Esophagus squamous epithelium (tissue), 4 donors: ENCODE measurements at regions not wholly inside any gene's neighbourhood (a gene's known extent, or its start where the extent isn't known, plus 50 kb on each side); places are given as distances from the start of the nearest gene placed in this dataset.

Source experiments
- POLR2A ChIP-seq, 4 donors: fragments of 450-650 bp; IDR thresholded peaks; one replicate each; pipeline ENCODE4 v1.6.1; 2017; ENCODE audit warnings: antibody characterized with exemption in 4 of 4, mild to moderate bottlenecking in 4 of 4, moderate library complexity in 3 of 4
- TF ChIP-seq, protein P1 (sequence below), 6 experiments: fragments of 450-650 bp in 4 of 6; fragments of 200-600 bp in 2 of 6; sonication (generic) in 2 of 6; IDR thresholded peaks; one replicate each; pipeline ENCODE4 v1.5.1; 2016 to 2019; ENCODE audit warnings: antibody characterized with exemption in 6 of 6, mild to moderate bottlenecking in 4 of 6, moderate library complexity in 4 of 6

DNA sequence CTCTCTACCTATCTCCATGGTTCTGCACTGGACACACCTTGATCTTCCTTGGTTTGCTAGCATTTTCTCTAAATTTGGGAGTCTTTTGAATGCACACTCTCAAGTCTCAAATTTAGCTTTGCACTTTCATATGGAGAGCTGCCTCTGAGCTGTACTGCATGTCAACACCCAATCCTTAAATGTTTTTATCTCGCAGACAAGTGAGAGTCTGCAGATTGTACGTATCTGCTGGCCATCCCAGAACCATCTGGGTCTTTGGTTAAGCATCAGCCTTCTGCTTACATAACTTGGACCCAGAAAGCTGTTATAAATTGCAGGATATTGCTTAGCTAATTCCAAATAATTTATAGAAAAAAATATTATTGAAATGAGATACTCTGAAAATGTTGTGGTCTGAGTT, 111.4 kb upstream of the GRAMD2B start:
- TF ChIP-seq, protein P1, sequence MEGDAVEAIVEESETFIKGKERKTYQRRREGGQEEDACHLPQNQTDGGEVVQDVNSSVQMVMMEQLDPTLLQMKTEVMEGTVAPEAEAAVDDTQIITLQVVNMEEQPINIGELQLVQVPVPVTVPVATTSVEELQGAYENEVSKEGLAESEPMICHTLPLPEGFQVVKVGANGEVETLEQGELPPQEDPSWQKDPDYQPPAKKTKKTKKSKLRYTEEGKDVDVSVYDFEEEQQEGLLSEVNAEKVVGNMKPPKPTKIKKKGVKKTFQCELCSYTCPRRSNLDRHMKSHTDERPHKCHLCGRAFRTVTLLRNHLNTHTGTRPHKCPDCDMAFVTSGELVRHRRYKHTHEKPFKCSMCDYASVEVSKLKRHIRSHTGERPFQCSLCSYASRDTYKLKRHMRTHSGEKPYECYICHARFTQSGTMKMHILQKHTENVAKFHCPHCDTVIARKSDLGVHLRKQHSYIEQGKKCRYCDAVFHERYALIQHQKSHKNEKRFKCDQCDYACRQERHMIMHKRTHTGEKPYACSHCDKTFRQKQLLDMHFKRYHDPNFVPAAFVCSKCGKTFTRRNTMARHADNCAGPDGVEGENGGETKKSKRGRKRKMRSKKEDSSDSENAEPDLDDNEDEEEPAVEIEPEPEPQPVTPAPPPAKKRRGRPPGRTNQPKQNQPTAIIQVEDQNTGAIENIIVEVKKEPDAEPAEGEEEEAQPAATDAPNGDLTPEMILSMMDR (IDR thresholded peaks at IDR 0.05) = no peak
- TF ChIP-seq POLR2A (IDR thresholded peaks at IDR 0.05) = no peak
